ENCODE measurements at regions not wholly inside any gene's neighbourhood (a gene's known extent, or its start where the extent isn't known, plus 50 kb on each side); places are given as distances from the start of the nearest gene placed in this dataset.

DNA sequence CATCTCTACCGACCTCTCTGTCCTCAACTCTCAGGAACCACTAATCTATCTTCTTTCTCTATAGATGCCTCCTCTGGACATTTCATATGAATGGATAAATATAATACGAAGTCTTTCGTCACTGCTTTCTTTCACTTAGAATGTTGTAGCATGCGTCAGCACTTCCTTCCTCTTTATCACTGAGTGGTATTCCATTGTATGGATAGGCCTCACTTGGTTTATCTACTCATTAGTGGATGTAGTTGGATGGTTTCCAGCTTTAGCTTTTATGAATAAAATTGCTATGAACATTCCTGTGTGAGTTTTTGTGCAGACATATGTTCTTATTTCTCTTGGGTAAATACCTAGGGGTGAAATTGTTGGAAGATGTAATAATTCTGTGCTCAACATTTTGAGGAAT lies 528.2 kb upstream of the FAT1 start:
- H3K9me3 ChIP-seq (ENCODE audit: insufficient read depth in 2 of 2, low read depth in 1 of 2, low read length in 1 of 2): no peaks in the 10 kb centered on the region
- H2AK5ac ChIP-seq (ENCODE audit: low read depth, low read length): no peak overlapping the region
- CTCF ChIA-PET (ENCODE audit: partially characterized antibody): interaction anchor here (0.6 kb wide), 1 partner anchor 995 kb away, joined by 3 read pairs; no protein-coding TSS in a partner anchor
- H3K4me3 ChIP-seq (ENCODE audit: extremely low read depth in 1 of 4, insufficient read depth in 2 of 4, low read depth in 3 of 4, low read length in 4 of 4): no peak overlapping the region
- no peak overlapping the region for H3K14ac ChIP-seq (ENCODE audit: insufficient read length)
- H3K23me2 ChIP-seq (ENCODE audit: low read depth, low read length): no peaks in the 10 kb centered on the region
- H3K9ac ChIP-seq (replicated peaks in 1 of 4; ENCODE audit: extremely low read depth in 1 of 4, low read depth in 3 of 4, low read length in 3 of 4): no peak overlapping the region
- H3K36me3 ChIP-seq (ENCODE audit: control insufficient read depth in 2 of 4, insufficient read depth in 4 of 4, low read length in 3 of 4): no peaks in the 10 kb centered on the region
- no peak overlapping the region for H3K4me2 ChIP-seq (ENCODE audit: insufficient read depth in 1 of 2, low read depth in 2 of 2, low read length in 2 of 2)
- H4K20me1 ChIP-seq (replicated peaks in 1 of 2; ENCODE audit: control insufficient read depth in 1 of 2, insufficient read depth in 2 of 2, low read length in 2 of 2): no peaks in the 10 kb centered on the region
- no peak for FAIRE-seq
- H4K8ac ChIP-seq (ENCODE audit: extremely low read depth, insufficient read depth, low read length): no peak overlapping the region
- DNase-seq (ENCODE audit: low read depth in 1 of 2, low spot score in 2 of 2): no peak
- no peak for TF ChIP-seq GTF2F1 (IDR thresholded peaks at IDR 0.05; ENCODE audit: borderline replicate concordance, low read depth, low read length)
- no peak for TF ChIP-seq TBP (IDR thresholded peaks at IDR 0.05; ENCODE audit: low read depth, low read length)
- TF ChIP-seq JUND (IDR thresholded peaks at IDR 0.05; ENCODE audit: low read length): no peak
- TF ChIP-seq SUZ12 (IDR thresholded peaks at IDR 0.05; ENCODE audit: low read length): no peak
- no peak for TF ChIP-seq SP2 (IDR thresholded peaks at IDR 0.05; ENCODE audit: low read length)
- TF ChIP-seq PHF8 (conservative IDR thresholded peaks at IDR 0.05; ENCODE audit: low read depth, low read length): no peak
- TF ChIP-seq EGR1 (IDR thresholded peaks at IDR 0.05; ENCODE audit: borderline replicate concordance, low read depth, low read length): no peak
- no peak for TF ChIP-seq TEAD4 (IDR thresholded peaks at IDR 0.05; ENCODE audit: low read depth, low read length)
- no peak for TF ChIP-seq NRF1 (IDR thresholded peaks at IDR 0.05; ENCODE audit: low read depth, low read length)
- no peak for TF ChIP-seq RNF2 (IDR thresholded peaks at IDR 0.05; ENCODE audit: borderline replicate concordance, low read depth, low read length, missing control alignments, poor library complexity, severe bottlenecking)
- no peak overlapping the region for H3K56ac ChIP-seq (replicated peaks; ENCODE audit: insufficient read length, low read depth, low read length)
- H3K79me2 ChIP-seq (ENCODE audit: control insufficient read depth in 1 of 2, insufficient read depth in 2 of 2, low read length in 2 of 2): no peaks in the 10 kb centered on the region
- no peak overlapping the region for H3K4ac ChIP-seq (replicated peaks; ENCODE audit: insufficient read length, low read depth, low read length)
- no peak overlapping the region for H2BK12ac ChIP-seq (ENCODE audit: low read depth, low read length)
- H2AFZ ChIP-seq (ENCODE audit: low read length): no peak overlapping the region
- no peak overlapping the region for H4K91ac ChIP-seq (replicated peaks; ENCODE audit: insufficient read length, low read length)
- H3K23ac ChIP-seq (ENCODE audit: insufficient read length): no peak overlapping the region
- POLR2A ChIA-PET (ENCODE audit: partially characterized antibody): no interaction called here
- H3K27me3 ChIP-seq (replicated peaks in 1 of 4; ENCODE audit: control insufficient read depth in 3 of 4, extremely low read depth in 1 of 4, insufficient read depth in 3 of 4, low read length in 3 of 4): no peaks in the 10 kb centered on the region
- H3K27ac ChIP-seq (ENCODE audit: low read depth, low read length): no peak overlapping the region
- 92% methylated on average over 4 of the region's 4 CpGs; no CpG with 5 or more reads in 1 of the 2 experiments for WGBS, 2 experiments (ENCODE audit: extremely low coverage in 1 of 2, insufficient coverage in 1 of 2, insufficient read length in 1 of 2, insufficient replicate concordance in 2 of 2, low coverage in 1 of 2, low lambda C conversion rate in 2 of 2, missing lambda C conversion rate in 1 of 2)
- H2BK5ac ChIP-seq (ENCODE audit: low read depth, low read length): no peak overlapping the region
- H3K79me1 ChIP-seq (ENCODE audit: low read depth, low read length): no peaks in the 10 kb centered on the region
- H2BK120ac ChIP-seq (replicated peaks; ENCODE audit: low read depth, low read length): no peak overlapping the region
- no peak overlapping the region for H4K5ac ChIP-seq (ENCODE audit: insufficient read length, low read depth, low read length)
- H2BK15ac ChIP-seq (ENCODE audit: low read length): no peak overlapping the region
- H2BK20ac ChIP-seq (ENCODE audit: low read length): no peak overlapping the region
- no peak overlapping the region for H3K18ac ChIP-seq (ENCODE audit: extremely low read depth, low read length)
- H3K4me1 ChIP-seq (replicated peaks in 1 of 4; ENCODE audit: control insufficient read depth in 3 of 4, insufficient read depth in 4 of 4, low read length in 3 of 4): peaks cover 0 to 2% (median 0%) of the 10 kb centered on the region in 4 experiments; a peak in 1 of 7 replicates

Data from H1 (cell line).